IMR-90 (cell line): ENCODE measurements at regions not wholly inside any gene's neighbourhood (a gene's known extent, or its start where the extent isn't known, plus 50 kb on each side); places are given as distances from the start of the nearest gene placed in this dataset.

Experiments used
- ATAC-seq: fragments of 200-7000 bp; cut with Tn5 transposase; 2 replicates; pipeline ENCODE4 v1.9.1; 2020; ENCODE audit warnings: low read depth, mild to moderate bottlenecking, moderate library complexity
- BruUV-seq: library from RNA; stranded (reverse); fragments of 400-500 nt; replicated peaks from 2 replicates; lab custom pipeline; 2021; lab: Mats Ljungman, UMichigan
- CTCF ChIA-PET: fragments of 300-600 bp; formaldehyde crosslinking; extraction: SDS; loops from one replicate; lab custom pipeline; 2021; ENCODE audit warnings: antibody characterized with exemption; lab: Yijun Ruan, JAX
- POLR2A ChIA-PET: fragments of 300-600 bp; sonication (Branson Sonifier 250); formaldehyde crosslinking; loops from one replicate; lab custom pipeline; 2022; ENCODE audit warnings: antibody characterized with exemption; ENCODE audit not compliant: unreplicated experiment; lab: Charles Lee
- DNase-seq: peaks from one replicate; pipeline ENCODE4 v3.0.0; 2013
- H2AFZ ChIP-seq: replicated peaks from 2 replicates; pipeline ENCODE3; 2013; ENCODE audit warnings: low read length, mild to moderate bottlenecking; ENCODE audit not compliant: poor library complexity
- H2AK5ac ChIP-seq: 2 replicates; pipeline ENCODE4 v1.6.1; 2013; ENCODE audit warnings: low read depth, low read length, inconsistent platforms
- H2AK9ac ChIP-seq: replicated peaks from 2 replicates; pipeline ENCODE3; 2013; ENCODE audit warnings: mild to moderate bottlenecking, low read depth, low read length, moderate library complexity; ENCODE audit not compliant: poor library complexity
- H2BK120ac ChIP-seq: 2 replicates; pipeline ENCODE4 v1.6.1; 2013; ENCODE audit warnings: low read depth, low read length, inconsistent platforms
- H2BK15ac ChIP-seq: 3 replicates; pipeline ENCODE4 v1.6.1; 2013; ENCODE audit warnings: low read depth, low read length, inconsistent platforms
- H2BK20ac ChIP-seq: 2 replicates; pipeline ENCODE4 v1.6.1; 2013; ENCODE audit warnings: low read depth, mild to moderate bottlenecking, inconsistent platforms, low read length, moderate library complexity
- H2BK5ac ChIP-seq: 2 replicates; pipeline ENCODE4 v1.6.1; 2013; ENCODE audit warnings: mild to moderate bottlenecking, low read depth, low read length, inconsistent platforms; ENCODE audit not compliant: poor library complexity, severe bottlenecking
- H3K14ac ChIP-seq: replicated peaks from 2 replicates; pipeline ENCODE4 v1.6.1; 2013; ENCODE audit warnings: low read depth, low read length, inconsistent platforms
- H3K18ac ChIP-seq: 2 replicates; pipeline ENCODE4 v1.6.1; 2013; ENCODE audit warnings: low read depth, low read length, control low read depth
- H3K23ac ChIP-seq: 2 replicates; pipeline ENCODE4 v1.6.1; 2013; ENCODE audit warnings: low read depth, low read length, inconsistent platforms
- H3K27ac ChIP-seq: 2 replicates; pipeline ENCODE4 v1.5.1; 2013; ENCODE audit warnings: mild to moderate bottlenecking, control low read depth, low read length; ENCODE audit not compliant: insufficient read depth
- H3K27me3 ChIP-seq: 2 replicates; pipeline ENCODE4 v1.6.1; 2013; ENCODE audit warnings: low read length; ENCODE audit not compliant: control insufficient read depth, insufficient read depth
- H3K36me3 ChIP-seq: 2 replicates; pipeline ENCODE4 v1.6.1; 2013; ENCODE audit warnings: low read length, mixed read lengths; ENCODE audit not compliant: control insufficient read depth, insufficient read depth
- H3K4ac ChIP-seq: 2 replicates; pipeline ENCODE4 v1.6.1; 2013; ENCODE audit warnings: low read depth, low read length, inconsistent platforms
- H3K4me1 ChIP-seq: 2 replicates; pipeline ENCODE4 v1.6.1; 2013; ENCODE audit warnings: low read length, mixed read lengths; ENCODE audit not compliant: control insufficient read depth, insufficient read depth
- H3K4me2 ChIP-seq: 2 replicates; pipeline ENCODE4 v1.6.1; 2013; ENCODE audit warnings: low read depth, mild to moderate bottlenecking, control low read depth, low read length, moderate library complexity
- H3K4me3 ChIP-seq: 2 replicates; pipeline ENCODE4 v1.5.1; 2013; ENCODE audit warnings: low read depth, mild to moderate bottlenecking, control low read depth, low read length, moderate library complexity; ENCODE audit not compliant: insufficient read depth
- H3K56ac ChIP-seq: 2 replicates; pipeline ENCODE4 v1.6.1; 2013; ENCODE audit warnings: low read length, inconsistent platforms; ENCODE audit not compliant: insufficient read depth; ENCODE audit errors: extremely low read depth
- H3K79me1 ChIP-seq, 2 experiments: 2 replicates each; pipeline ENCODE4 v1.6.1; 2013; ENCODE audit warnings: low read length in 2 of 2, inconsistent platforms in 1 of 2, low read depth in 1 of 2
- H3K9ac ChIP-seq: 2 replicates; pipeline ENCODE4 v1.6.1; 2013; ENCODE audit warnings: low read depth, low read length, control low read depth
- H3K9me1 ChIP-seq: 2 replicates; pipeline ENCODE4 v1.6.1; 2013; ENCODE audit warnings: low read length, inconsistent platforms; ENCODE audit not compliant: insufficient read depth
- H3K9me3 ChIP-seq: 2 replicates; pipeline ENCODE4 v1.6.1; 2013; ENCODE audit warnings: low read length; ENCODE audit not compliant: control insufficient read depth, insufficient read depth
- H4K20me1 ChIP-seq: 2 replicates; pipeline ENCODE4 v1.6.1; 2013; ENCODE audit warnings: low read length, inconsistent platforms; ENCODE audit not compliant: insufficient read depth
- H4K5ac ChIP-seq: 2 replicates; pipeline ENCODE4 v1.6.1; 2013; ENCODE audit warnings: mild to moderate bottlenecking, low read depth, low read length, control low read depth
- H4K8ac ChIP-seq, 2 experiments: 2 replicates each; pipeline ENCODE4 v1.6.1; 2013; ENCODE audit warnings: low read depth in 2 of 2, low read length in 2 of 2, control low read depth in 1 of 2, inconsistent platforms in 1 of 2
- H4K91ac ChIP-seq: 2 replicates; pipeline ENCODE4 v1.6.1; 2013; ENCODE audit warnings: low read depth, low read length, inconsistent platforms; ENCODE audit not compliant: insufficient read depth
- BHLHE40 ChIP-seq: fragments of 150-350 bp; IDR thresholded peaks from 2 replicates; pipeline ENCODE4 v1.6.1; 2016; ENCODE audit warnings: mild to moderate bottlenecking, low read depth, low read length
- CEBPB ChIP-seq: IDR thresholded peaks from 2 replicates; pipeline ENCODE4 v1.6.1; 2012; ENCODE audit warnings: low read depth, low read length, improper control_type of control experiment
- CHD1 ChIP-seq: IDR thresholded peaks from 2 replicates; pipeline ENCODE4 v1.6.1; 2012; ENCODE audit warnings: low read depth, low read length, improper control_type of control experiment
- CTCF ChIP-seq: conservative IDR thresholded peaks from 2 replicates; pipeline ENCODE4 v1.5.1; 2012; ENCODE audit warnings: mild to moderate bottlenecking, low read depth, low read length, improper control_type of control experiment
- ELK1 ChIP-seq: fragments of 150-350 bp; IDR thresholded peaks from 2 replicates; pipeline ENCODE4 v1.6.1; 2016; ENCODE audit warnings: low read depth, mild to moderate bottlenecking, low read length, moderate library complexity, borderline replicate concordance
- FOS ChIP-seq: fragments of 150-350 bp; IDR thresholded peaks from 2 replicates; pipeline ENCODE4 v1.6.1; 2016; ENCODE audit warnings: low read depth, low read length
- MAFK ChIP-seq: IDR thresholded peaks from 2 replicates; pipeline ENCODE4 v1.6.1; 2012; ENCODE audit warnings: low read depth, low read length, improper control_type of control experiment
- MAZ ChIP-seq: IDR thresholded peaks from 2 replicates; pipeline ENCODE4 v1.6.1; 2012; ENCODE audit warnings: low read depth, mild to moderate bottlenecking, low read length, improper control_type of control experiment, moderate library complexity, borderline replicate concordance
- MXI1 ChIP-seq: IDR thresholded peaks from 2 replicates; pipeline ENCODE4 v1.6.1; 2012; ENCODE audit warnings: low read depth, mild to moderate bottlenecking, low read length, moderate library complexity, borderline replicate concordance
- NFE2L2 ChIP-seq: fragments of 150-350 bp; IDR thresholded peaks from 2 replicates; pipeline ENCODE4 v1.6.1; 2016; ENCODE audit warnings: low read depth, mild to moderate bottlenecking, low read length
- POLR2A ChIP-seq: IDR thresholded peaks from 2 replicates; pipeline ENCODE4 v1.6.1; 2012; ENCODE audit warnings: mild to moderate bottlenecking, low read depth, low read length
- RAD21 ChIP-seq: IDR thresholded peaks from 2 replicates; pipeline ENCODE4 v1.6.1; 2012; ENCODE audit warnings: low read length, improper control_type of control experiment
- RCOR1 ChIP-seq: IDR thresholded peaks from 2 replicates; pipeline ENCODE4 v1.6.1; 2012; ENCODE audit warnings: mild to moderate bottlenecking, low read length, improper control_type of control experiment; ENCODE audit not compliant: insufficient replicate concordance
- RFX5 ChIP-seq: IDR thresholded peaks from 2 replicates; pipeline ENCODE4 v1.8.0; 2012; ENCODE audit warnings: low read depth, mild to moderate bottlenecking, low read length, moderate library complexity
- SMC3 ChIP-seq: fragments of 150-350 bp; IDR thresholded peaks from 2 replicates; pipeline ENCODE4 v1.6.1; 2016; ENCODE audit warnings: low read depth, mild to moderate bottlenecking, antibody characterized with exemption, low read length, moderate library complexity
- USF2 ChIP-seq: fragments of 150-350 bp; IDR thresholded peaks from 2 replicates; pipeline ENCODE4 v1.6.1; 2017; ENCODE audit warnings: mild to moderate bottlenecking, antibody characterized with exemption, low read length, low read depth
- WGBS, 2 experiments: methylation state at CpG; one replicate each; pipeline versions ENCODE4 v1.1.5 to v1.1.7; 2013; ENCODE audit warnings: missing lambda C conversion rate in 2 of 2; ENCODE audit not compliant: insufficient read length in 1 of 2; ENCODE audit errors: extremely low coverage in 2 of 2; 5-methylcytosine and 5-hydroxymethylcytosine counted together
- dilution Hi-C: fragments of 300-500 bp; cut with HindIII; formaldehyde crosslinking; loops from one replicate; pipeline ENCODE4 v1.14.3; 2018; ENCODE audit warnings: low sequenced_read_pairs; ENCODE audit not compliant: unreplicated experiment
- in situ Hi-C: fragments of 300-500 bp; cut with MboI; formaldehyde crosslinking; loops from 3 replicates; pipeline ENCODE4 v1.14.3; 2019; ENCODE audit warnings: low sequenced_read_pairs, inconsistent platforms, mixed read lengths
- intact Hi-C: fragments of 100-400 bp; cut with micrococcal nuclease; formaldehyde crosslinking; loops from 2 replicates; pipeline ENCODE4 v1.10.0; 2022

DNA sequence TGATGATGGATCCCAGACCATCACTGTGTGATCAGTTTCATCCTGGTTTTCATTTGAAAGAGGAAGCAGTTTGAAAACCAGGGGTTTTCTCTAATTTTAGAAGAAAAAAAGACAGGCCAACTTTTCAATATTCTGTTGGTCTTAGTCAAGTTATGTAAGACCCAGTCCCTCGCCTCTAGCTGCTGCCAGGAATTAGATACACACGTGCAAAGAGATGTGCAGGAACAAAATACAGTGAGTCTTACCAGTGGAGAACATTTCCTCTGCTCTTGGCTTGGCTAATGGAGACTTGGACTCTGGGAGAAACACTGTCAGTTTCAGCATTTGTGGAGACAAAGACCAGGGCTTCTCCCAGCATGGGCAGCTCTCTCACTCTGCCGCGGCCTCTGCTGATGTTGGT lies 214.9 kb upstream of the C2CD4B start:
- H3K27ac ChIP-seq = no peak overlapping the region
- peaks cover 15% of the 10 kb centered on the region for H3K27me3 ChIP-seq
- POLR2A ChIA-PET = no interaction called here
- no peak overlapping the region for H2BK15ac ChIP-seq
- H3K14ac ChIP-seq = no peak overlapping the region
- H3K23ac ChIP-seq = no peak overlapping the region
- no peak overlapping the region for H4K91ac ChIP-seq
- no peak overlapping the region for H2BK5ac ChIP-seq
- no peak overlapping the region for H2AK9ac ChIP-seq
- H3K9me1 ChIP-seq = no peaks in the 10 kb centered on the region
- no peaks in the 10 kb centered on the region for H3K9me3 ChIP-seq
- H3K56ac ChIP-seq = no peak overlapping the region
- no peak overlapping the region for H2BK20ac ChIP-seq
- DNase-seq (no peak), ATAC-seq (no peak)
- TF ChIP-seq POLR2A = no peak
- TF ChIP-seq USF2 = no peak
- TF ChIP-seq MAFK = no peak
- no peak for TF ChIP-seq FOS
- TF ChIP-seq RFX5 = no peak
- no peak for TF ChIP-seq CEBPB
- TF ChIP-seq RAD21 = no peak
- no peak for TF ChIP-seq SMC3
- TF ChIP-seq MXI1 = no peak
- no peak for TF ChIP-seq CHD1
- TF ChIP-seq BHLHE40 = no peak
- TF ChIP-seq CTCF = no peak
- no peak for TF ChIP-seq NFE2L2
- no peak for TF ChIP-seq RCOR1
- TF ChIP-seq MAZ = no peak
- no peak for TF ChIP-seq ELK1
- no peak overlapping the region for H4K8ac ChIP-seq
- H3K79me1 ChIP-seq = no peaks in the 10 kb centered on the region
- no peaks in the 10 kb centered on the region for H4K20me1 ChIP-seq
- no peak overlapping the region for H4K5ac ChIP-seq
- intact Hi-C loops = no loop called here
- no TSS peak for BruUV-seq
- CTCF ChIA-PET = no interaction called here
- no peak overlapping the region for H3K18ac ChIP-seq
- no peaks in the 10 kb centered on the region for H3K4me1 ChIP-seq
- H2AK5ac ChIP-seq = no peak overlapping the region
- no peaks in the 10 kb centered on the region for H3K36me3 ChIP-seq
- no peak overlapping the region for H3K4me3 ChIP-seq
- no peak overlapping the region for H3K4ac ChIP-seq
- no peak overlapping the region for H3K9ac ChIP-seq
- dilution Hi-C loops = no loop called here
- in situ Hi-C loops = no loop called here
- H3K4me2 ChIP-seq = no peak overlapping the region
- WGBS, 2 experiments = 76% methylated on average over 2 of the region's 4 CpGs; no CpG with 5 or more reads in 1 of the 2 experiments
- no peak overlapping the region for H2AFZ ChIP-seq
- no peak overlapping the region for H2BK120ac ChIP-seq
